Activated naive CD8-positive, alpha-beta T cell treated with anti-CD3 and anti-CD28 coated beads, Interleukin-2, amount 10 ng/mL, durations not matched to agents 7 days and 5 days (primary cell): ENCODE measurements at regions not wholly inside any gene's neighbourhood (a gene's known extent, or its start where the extent isn't known, plus 50 kb on each side); places are given as distances from the start of the nearest gene placed in this dataset.

Source experiments
- ATAC-seq: fragments of 150-1000 bp; cut with Tn5 transposase; one replicate; pipeline ENCODE4 v1.10.0; 2021; ENCODE audit warnings: low read depth, moderate library complexity
- POLR2A ChIA-PET: fragments of 350-600 bp; sonication (Branson Sonifier 250); formaldehyde crosslinking; loops from one replicate; lab custom pipeline; 2021; ENCODE audit warnings: antibody characterized with exemption; lab: Charles Lee
- DNase-seq: peaks from one replicate; pipeline ENCODE4 v3.0.0; 2021
- H3K27ac Mint-ChIP-seq: one replicate; pipeline ENCODE4 v1.8.0; 2022; ENCODE audit warnings: mild to moderate bottlenecking, mixed read lengths
- H3K27me3 Mint-ChIP-seq: one replicate; pipeline ENCODE4 v1.8.0; 2022; ENCODE audit warnings: mild to moderate bottlenecking, moderate library complexity, mixed read lengths
- H3K36me3 Mint-ChIP-seq: one replicate; pipeline ENCODE4 v1.8.0; 2021; ENCODE audit warnings: mild to moderate bottlenecking, mixed read lengths
- H3K4me1 Mint-ChIP-seq: one replicate; pipeline ENCODE4 v1.8.0; 2021; ENCODE audit warnings: mixed read lengths
- H3K4me3 Mint-ChIP-seq: one replicate; pipeline ENCODE4 v1.8.0; 2022; ENCODE audit warnings: mild to moderate bottlenecking, moderate library complexity, mixed read lengths
- H3K9me3 Mint-ChIP-seq: one replicate; pipeline ENCODE4 v1.8.0; 2021; ENCODE audit warnings: mixed read lengths

- H3K36me3 Mint-ChIP-seq = no peaks in the 10 kb centered on the region
- POLR2A ChIA-PET = no interaction called here
These were observed 427.8 kb upstream of the C9orf72 start for GRCh38 chr9:28001096-28001495.

GRCh38 chr9:28004900-28005299 lies 431.6 kb upstream of the C9orf72 start:
- H3K4me3 Mint-ChIP-seq = no peak overlapping the region
- H3K4me1 Mint-ChIP-seq = no peaks in the 10 kb centered on the region
- DNase-seq (no peak), ATAC-seq (no peak)
- no peaks in the 10 kb centered on the region for H3K36me3 Mint-ChIP-seq
- POLR2A ChIA-PET = no interaction called here
- no peaks in the 10 kb centered on the region for H3K9me3 Mint-ChIP-seq
- H3K27me3 Mint-ChIP-seq = no peaks in the 10 kb centered on the region
- H3K27ac Mint-ChIP-seq = no peak overlapping the region

More at GRCh38 chr9:28001096-28001495, 427.8 kb upstream of the C9orf72 start:
- H3K4me3 Mint-ChIP-seq = no peak overlapping the region
- DNase-seq = no peak
- H3K27ac Mint-ChIP-seq = no peak overlapping the region
- no peaks in the 10 kb centered on the region for H3K9me3 Mint-ChIP-seq
- no peaks in the 10 kb centered on the region for H3K4me1 Mint-ChIP-seq
- no peaks in the 10 kb centered on the region for H3K27me3 Mint-ChIP-seq
- ATAC-seq = no peak

- Mint-ChIP-seq H3K27ac (no peak overlapping the region), H3K4me3 (no peak overlapping the region), H3K9me3 (no peaks in the 10 kb centered on the region), H3K36me3 (no peaks in the 10 kb centered on the region), H3K27me3 (no peaks in the 10 kb centered on the region), H3K4me1 (no peaks in the 10 kb centered on the region)
- no peak for DNase-seq
- ATAC-seq = no peak
- POLR2A ChIA-PET = no interaction called here
These were observed 432.5 kb upstream of the C9orf72 start for GRCh38 chr9:28005779-28006178.

DNA sequence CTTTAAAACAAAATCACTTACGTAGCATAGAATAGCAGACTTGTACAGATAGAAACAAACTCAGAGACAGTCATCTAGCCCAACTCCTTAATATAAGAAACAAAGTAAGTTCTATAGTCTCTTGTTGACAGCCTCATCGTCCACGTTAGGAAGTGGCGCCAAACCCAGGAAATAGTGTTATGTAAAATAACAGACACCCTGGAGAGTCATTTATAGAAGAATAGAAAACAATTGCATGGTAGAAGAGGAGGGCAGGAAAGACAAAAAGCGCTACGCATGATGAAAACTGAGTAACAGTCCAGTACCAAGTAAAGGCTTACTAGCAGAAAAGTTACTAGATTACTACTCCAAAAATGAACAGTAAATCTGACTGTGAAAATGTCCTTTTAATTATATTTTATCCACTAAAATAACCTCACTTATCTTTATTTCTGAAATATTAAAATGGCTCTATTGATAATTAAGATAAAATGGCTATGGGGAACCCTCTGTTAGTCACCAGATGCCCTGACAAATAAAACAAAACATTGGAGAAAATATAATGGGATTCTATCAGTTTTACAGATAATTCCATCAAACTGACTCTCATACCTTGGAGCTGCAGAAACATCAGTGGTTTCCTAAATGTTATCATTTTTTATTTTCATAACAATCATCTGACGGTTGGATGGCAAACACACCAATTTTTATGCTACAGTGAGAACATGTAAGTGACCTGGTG lies 434.0 kb upstream of the C9orf72 start:
- POLR2A ChIA-PET = no interaction called here
- H3K36me3 Mint-ChIP-seq = no peaks in the 10 kb centered on the region
- no peak overlapping the region for H3K27ac Mint-ChIP-seq
- H3K9me3 Mint-ChIP-seq = no peaks in the 10 kb centered on the region
- ATAC-seq (no peak), DNase-seq (no peak)
- H3K4me3 Mint-ChIP-seq = no peak overlapping the region
- H3K4me1 Mint-ChIP-seq = no peaks in the 10 kb centered on the region
- H3K27me3 Mint-ChIP-seq = no peaks in the 10 kb centered on the region

GRCh38 chr9:28014212-28014611 lies 440.9 kb upstream of the C9orf72 start:
- Mint-ChIP-seq H3K27me3 (no peaks in the 10 kb centered on the region), H3K27ac (no peak overlapping the region), H3K4me1 (no peaks in the 10 kb centered on the region), H3K4me3 (no peak overlapping the region), H3K36me3 (no peaks in the 10 kb centered on the region), H3K9me3 (no peaks in the 10 kb centered on the region)
- POLR2A ChIA-PET = no interaction called here
- DNase-seq (no peak), ATAC-seq (no peak)

DNA sequence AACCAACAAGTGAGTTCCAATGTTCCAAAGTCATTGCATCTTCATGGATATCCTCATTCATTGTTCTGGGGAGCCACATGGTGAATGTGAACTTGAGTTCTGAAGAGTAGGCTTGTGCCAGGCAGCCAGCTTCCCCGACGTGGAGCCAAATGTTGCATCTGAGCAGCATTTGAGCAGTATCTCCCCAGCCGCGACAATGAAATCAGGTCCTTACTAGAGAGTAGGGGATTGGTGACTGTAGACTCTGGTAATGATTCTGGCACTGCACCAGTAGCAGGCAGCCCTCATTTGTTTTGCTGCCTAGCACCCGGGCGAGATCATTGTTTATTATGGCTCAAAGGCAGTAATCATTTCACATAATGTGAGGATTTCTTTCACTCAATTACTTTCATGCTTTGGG lies 451.4 kb upstream of the C9orf72 start:
- no peaks in the 10 kb centered on the region for H3K4me1 Mint-ChIP-seq
- no peaks in the 10 kb centered on the region for H3K9me3 Mint-ChIP-seq
- no peaks in the 10 kb centered on the region for H3K27me3 Mint-ChIP-seq
- H3K36me3 Mint-ChIP-seq = no peaks in the 10 kb centered on the region
- H3K4me3 Mint-ChIP-seq = no peak overlapping the region
- DNase-seq (no peak), ATAC-seq (no peak)
- POLR2A ChIA-PET = no interaction called here
- no peak overlapping the region for H3K27ac Mint-ChIP-seq

- ATAC-seq (no peak), DNase-seq (no peak)
- Mint-ChIP-seq H3K27ac (no peak overlapping the region), H3K9me3 (no peaks in the 10 kb centered on the region), H3K27me3 (no peaks in the 10 kb centered on the region), H3K36me3 (no peaks in the 10 kb centered on the region), H3K4me1 (no peaks in the 10 kb centered on the region), H3K4me3 (no peak overlapping the region)
- POLR2A ChIA-PET = no interaction called here
These were observed 451.9 kb upstream of the C9orf72 start for GRCh38 chr9:28025186-28025585.

DNA sequence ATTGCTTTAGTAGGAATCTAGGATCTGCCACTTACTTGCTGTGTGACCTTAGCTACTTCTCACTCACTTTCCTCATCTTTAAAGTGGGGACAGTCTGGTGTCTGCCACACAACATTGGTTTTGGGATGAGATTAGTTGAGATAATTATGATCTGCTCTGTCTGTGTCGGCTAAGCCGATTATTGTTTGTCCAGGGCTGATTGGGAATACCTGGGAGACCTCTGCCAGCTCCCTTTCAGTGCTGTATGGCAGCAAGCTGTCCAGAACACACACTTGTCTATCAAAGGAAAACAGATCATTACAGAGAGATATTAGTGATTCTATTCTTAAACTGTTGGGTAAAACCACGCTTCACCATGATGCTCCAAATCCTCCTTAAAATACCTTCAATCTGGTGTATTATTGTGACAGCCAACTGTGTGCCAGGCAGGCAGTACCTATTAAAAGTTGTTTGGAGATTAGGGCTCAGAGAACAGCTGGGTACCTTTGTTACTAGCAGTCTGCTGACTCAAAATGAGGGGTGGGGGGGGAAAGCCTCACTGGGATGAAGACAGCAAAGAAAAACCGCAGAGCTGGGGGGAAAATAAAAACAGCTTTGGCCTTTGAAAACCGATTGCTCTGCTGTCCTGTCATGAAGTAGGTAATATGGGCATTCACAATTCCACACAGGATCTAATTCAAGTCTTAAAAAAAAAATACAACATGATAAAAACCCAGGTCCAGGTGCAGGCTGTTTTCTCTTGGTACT lies 458.4 kb upstream of the C9orf72 start:
- H3K27ac Mint-ChIP-seq = no peak overlapping the region
- H3K4me1 Mint-ChIP-seq = no peaks in the 10 kb centered on the region
- H3K36me3 Mint-ChIP-seq = no peaks in the 10 kb centered on the region
- no peaks in the 10 kb centered on the region for H3K9me3 Mint-ChIP-seq
- DNase-seq = no peak
- POLR2A ChIA-PET = no interaction called here
- no peak for ATAC-seq
- no peaks in the 10 kb centered on the region for H3K27me3 Mint-ChIP-seq
- no peak overlapping the region for H3K4me3 Mint-ChIP-seq

DNA sequence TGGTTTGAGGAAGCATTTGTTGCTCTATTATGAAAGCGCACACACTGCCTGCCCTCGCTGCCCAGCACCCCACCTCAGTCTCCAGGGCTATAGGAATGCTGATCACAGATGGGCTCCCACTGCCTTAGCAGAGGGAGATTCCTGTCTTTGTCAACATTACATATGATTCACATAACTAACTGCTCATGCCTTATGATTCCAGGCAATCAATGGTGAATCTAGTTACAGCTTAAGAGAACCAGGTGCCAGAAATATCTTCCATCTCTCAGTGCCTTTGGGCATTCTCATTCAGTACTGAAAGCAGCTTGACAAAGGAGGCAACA lies 458.9 kb upstream of the C9orf72 start:
- POLR2A ChIA-PET = no interaction called here
- Mint-ChIP-seq H3K4me1 (no peaks in the 10 kb centered on the region), H3K27ac (no peak overlapping the region), H3K4me3 (no peak overlapping the region), H3K27me3 (no peaks in the 10 kb centered on the region), H3K9me3 (no peaks in the 10 kb centered on the region), H3K36me3 (no peaks in the 10 kb centered on the region)
- ATAC-seq = no peak
- no peak for DNase-seq

- Mint-ChIP-seq H3K27me3 (no peaks in the 10 kb centered on the region), H3K4me1 (no peaks in the 10 kb centered on the region), H3K27ac (no peak overlapping the region), H3K4me3 (no peak overlapping the region), H3K36me3 (no peaks in the 10 kb centered on the region), H3K9me3 (no peaks in the 10 kb centered on the region)
- POLR2A ChIA-PET = no interaction called here
- ATAC-seq (no peak), DNase-seq (no peak)
These were observed 461.0 kb upstream of the C9orf72 start for GRCh38 chr9:28034242-28034641.

- Mint-ChIP-seq H3K36me3 (no peaks in the 10 kb centered on the region), H3K27ac (no peak overlapping the region), H3K4me1 (no peaks in the 10 kb centered on the region), H3K9me3 (no peaks in the 10 kb centered on the region), H3K4me3 (no peak overlapping the region), H3K27me3 (no peaks in the 10 kb centered on the region)
- POLR2A ChIA-PET = no interaction called here
- no peak for ATAC-seq
- no peak for DNase-seq
These were observed 464.7 kb upstream of the C9orf72 start for GRCh38 chr9:28037968-28038367.

- Mint-ChIP-seq H3K4me3 (no peak overlapping the region), H3K27me3 (peaks cover 3% of the 10 kb centered on the region), H3K36me3 (no peaks in the 10 kb centered on the region), H3K9me3 (peaks cover 1% of the 10 kb centered on the region), H3K27ac (no peak overlapping the region), H3K4me1 (no peaks in the 10 kb centered on the region)
- ATAC-seq (no peak), DNase-seq (no peak)
- POLR2A ChIA-PET = no interaction called here
These were observed 471.8 kb upstream of the C9orf72 start for GRCh38 chr9:28045051-28045450.

GRCh38 chr9:28050046-28050445 lies 476.8 kb upstream of the C9orf72 start:
- Mint-ChIP-seq H3K36me3 (no peaks in the 10 kb centered on the region), H3K9me3 (no peaks in the 10 kb centered on the region), H3K27ac (no peak overlapping the region), H3K27me3 (no peaks in the 10 kb centered on the region), H3K4me3 (no peak overlapping the region), H3K4me1 (no peaks in the 10 kb centered on the region)
- DNase-seq (no peak), ATAC-seq (no peak)
- POLR2A ChIA-PET = no interaction called here

GRCh38 chr9:28050941-28051340 lies 477.7 kb upstream of the C9orf72 start:
- DNase-seq (no peak), ATAC-seq (no peak)
- H3K27ac Mint-ChIP-seq = no peak overlapping the region
- H3K36me3 Mint-ChIP-seq = no peaks in the 10 kb centered on the region
- no peak overlapping the region for H3K4me3 Mint-ChIP-seq
- POLR2A ChIA-PET = no interaction called here
- H3K27me3 Mint-ChIP-seq = no peaks in the 10 kb centered on the region
- no peaks in the 10 kb centered on the region for H3K9me3 Mint-ChIP-seq
- H3K4me1 Mint-ChIP-seq = no peaks in the 10 kb centered on the region
